ENCODE measurements at regions not wholly inside any gene's neighbourhood (a gene's known extent, or its start where the extent isn't known, plus 50 kb on each side); places are given as distances from the start of the nearest gene placed in this dataset.

GRCh38 chr7:34603711-34604444 lies 54.1 kb upstream of the NPSR1 start:
- DNase-seq (ENCODE audit: low read depth): no peak

Measured in activated T-cell treated with anti-CD3 and anti-CD28 coated beads for 1 hour (primary cell).